ENCODE measurements at regions not wholly inside any gene's neighbourhood (a gene's known extent, or its start where the extent isn't known, plus 50 kb on each side); places are given as distances from the start of the nearest gene placed in this dataset.

GRCh38 chr4:1573830-1574459 lies 110.2 kb downstream of the FAM53A start:
- TF ChIP-seq CTCF (IDR thresholded peaks at IDR 0.05) (no peak), POLR2A (IDR thresholded peaks at IDR 0.05) (no peak)

Data from Peyer's patch (tissue), 4 donors.